ENCODE measurements at regions not wholly inside any gene's neighbourhood (a gene's known extent, or its start where the extent isn't known, plus 50 kb on each side); places are given as distances from the start of the nearest gene placed in this dataset.

GRCh38 chr3:86801921-86802320 is 189.0 kb downstream of the VGLL3 start:
- Histone ChIP-seq H3K9me1 (ENCODE audit: insufficient read depth, low read length) (peaks cover 3% of the 10 kb centered on the region), H3K4ac (ENCODE audit: low read depth, low read length) (no peak overlapping the region), H2AK5ac (ENCODE audit: low read depth, low read length) (no peak overlapping the region), H2BK120ac (ENCODE audit: low read depth, low read length) (0 out of 2 replicates have a peak overlapping the region, but pooled peaks have one; percentile 52), H2BK20ac (ENCODE audit: low read depth, low read length) (no peak overlapping the region), H3K79me1 (ENCODE audit: low read depth in 1 of 2, low read length in 2 of 2) (no peaks in the 10 kb centered on the region), H3K4me1 (ENCODE audit: control insufficient read depth, insufficient read depth, low read length) (peaks cover 2% of the 10 kb centered on the region; the same call in 1 of the 2 replicates), H2BK5ac (ENCODE audit: low read depth, low read length, poor library complexity, severe bottlenecking) (peak overlapping the region; percentile 79), H4K91ac (ENCODE audit: insufficient read depth, low read depth, low read length) (no peak overlapping the region), H3K9ac (ENCODE audit: low read depth, low read length) (no peak overlapping the region), H2AFZ (replicated peaks; ENCODE audit: low read length, poor library complexity) (no peak overlapping the region), H4K8ac (ENCODE audit: low read depth in 2 of 2, low read length in 2 of 2) (no peak overlapping the region), H3K4me3 (ENCODE audit: insufficient read depth, low read depth, low read length) (no peak overlapping the region), H3K27me3 (ENCODE audit: control insufficient read depth, insufficient read depth, low read length) (no peaks in the 10 kb centered on the region), H2AK9ac (replicated peaks; ENCODE audit: low read depth, low read length, poor library complexity) (no peak overlapping the region), H3K27ac (ENCODE audit: insufficient read depth, low read length) (no peak overlapping the region), H2BK15ac (ENCODE audit: low read depth, low read length) (no peak overlapping the region), H3K18ac (ENCODE audit: low read depth, low read length) (no peak overlapping the region), H3K23ac (ENCODE audit: low read depth, low read length) (no peak overlapping the region), H3K9me3 (ENCODE audit: control insufficient read depth, insufficient read depth, low read length) (peaks cover 3% of the 10 kb centered on the region; the same call in 1 of the 2 replicates), H4K5ac (ENCODE audit: low read depth, low read length) (no peak overlapping the region), H3K56ac (ENCODE audit: extremely low read depth, insufficient read depth, low read length) (no peak overlapping the region), H4K20me1 (ENCODE audit: insufficient read depth, low read length) (no peaks in the 10 kb centered on the region), H3K4me2 (ENCODE audit: low read depth, low read length) (no peak overlapping the region), H3K36me3 (ENCODE audit: control insufficient read depth, insufficient read depth, low read length) (no peaks in the 10 kb centered on the region), H3K14ac (replicated peaks; ENCODE audit: low read depth, low read length) (no peak overlapping the region)
- peak; percentile 61 for DNase-seq
- ChIA-PET POLR2A (ENCODE audit: unreplicated experiment) (no interaction called here), CTCF (no interaction called here)
- dilution Hi-C loops (cut with HindIII; ENCODE audit: low sequenced_read_pairs, unreplicated experiment) (no loop called here), intact Hi-C loops (cut with micrococcal nuclease) (no loop called here), in situ Hi-C loops (cut with MboI; ENCODE audit: low sequenced_read_pairs) (no loop called here)
- no peak for ATAC-seq (ENCODE audit: low read depth)
- TF ChIP-seq MAFK (IDR thresholded peaks at IDR 0.05; ENCODE audit: low read depth, low read length) (no peak), POLR2A (IDR thresholded peaks at IDR 0.05; ENCODE audit: low read depth, low read length) (no peak), BHLHE40 (IDR thresholded peaks at IDR 0.05; ENCODE audit: low read depth, low read length) (no peak), USF2 (IDR thresholded peaks at IDR 0.05; ENCODE audit: low read depth, low read length) (no peak), CTCF (conservative IDR thresholded peaks at IDR 0.05; ENCODE audit: low read depth, low read length) (no peak), MAZ (IDR thresholded peaks at IDR 0.05; ENCODE audit: borderline replicate concordance, low read depth, low read length) (no peak)
- WGBS, 2 experiments (ENCODE audit: extremely low coverage in 2 of 2, insufficient read length in 1 of 2), result no CpG with 5 or more reads among the region's 3 CpGs
- BruUV-seq (replicated peaks), result no TSS peak
